GOT3 (cell line): ENCODE measurements at regions not wholly inside any gene's neighbourhood (a gene's known extent, or its start where the extent isn't known, plus 50 kb on each side); places are given as distances from the start of the nearest gene placed in this dataset.

Source experiments
- DNase-seq: peaks from one replicate; lab custom pipeline; 2025; ENCODE audit warnings: mixed read lengths; lab: John Stamatoyannopoulos, UW

DNA sequence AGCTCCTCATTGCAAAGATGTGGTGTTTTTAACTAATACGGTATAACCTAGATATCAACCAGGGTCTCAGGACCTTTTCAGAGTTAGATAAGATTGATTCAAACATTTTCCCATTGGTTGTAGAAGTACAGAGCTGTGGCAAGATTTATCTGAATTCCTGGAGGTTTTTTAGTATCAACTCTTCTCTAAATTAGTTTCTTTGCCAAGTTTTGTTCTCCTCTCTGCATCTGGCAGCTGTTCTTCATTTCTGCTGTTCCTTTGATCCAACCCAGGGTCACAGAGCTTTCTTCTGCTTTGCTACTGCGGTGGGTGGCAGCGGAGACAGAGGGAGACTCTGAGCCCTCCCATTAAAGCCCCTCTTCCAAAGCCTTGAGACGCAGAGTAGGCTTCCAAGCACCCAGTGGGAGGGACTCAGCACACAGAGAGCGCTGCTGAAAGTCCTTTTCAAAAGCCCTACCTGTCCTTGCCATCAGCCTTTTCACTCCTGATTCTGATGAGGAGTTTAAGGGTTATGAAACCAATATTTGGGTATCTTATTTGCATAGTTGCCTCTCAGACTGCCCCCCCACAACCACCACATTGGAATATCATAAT, 146.3 kb upstream of the EEPD1 start:
- no peak for DNase-seq

GRCh38 chr7:36010656-36011587, 142.1 kb upstream of the EEPD1 start:
- no peak for DNase-seq

DNA sequence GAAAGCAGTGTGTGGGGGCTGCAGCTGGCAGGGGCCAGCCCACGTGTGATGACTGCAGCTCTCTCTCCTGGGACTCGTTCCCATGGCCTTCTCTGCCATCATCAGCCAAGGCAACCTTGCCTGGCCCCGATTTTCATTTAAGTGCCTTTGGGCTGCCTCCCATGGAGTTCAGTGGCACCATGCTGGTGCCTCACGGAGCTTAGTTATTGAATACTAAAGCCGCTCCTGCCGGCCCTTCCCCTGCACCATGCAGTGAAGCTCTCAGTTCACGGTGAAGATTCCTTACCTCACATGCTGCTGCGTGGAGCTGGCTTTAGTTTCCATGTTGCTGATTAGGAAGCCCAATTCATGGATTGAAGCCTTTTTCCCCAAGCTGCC, 141.5 kb upstream of the EEPD1 start:
- DNase-seq, result no peak

- no peak for DNase-seq
Observed at GRCh38 chr7:36013246-36014014, 139.6 kb upstream of the EEPD1 start.

DNA sequence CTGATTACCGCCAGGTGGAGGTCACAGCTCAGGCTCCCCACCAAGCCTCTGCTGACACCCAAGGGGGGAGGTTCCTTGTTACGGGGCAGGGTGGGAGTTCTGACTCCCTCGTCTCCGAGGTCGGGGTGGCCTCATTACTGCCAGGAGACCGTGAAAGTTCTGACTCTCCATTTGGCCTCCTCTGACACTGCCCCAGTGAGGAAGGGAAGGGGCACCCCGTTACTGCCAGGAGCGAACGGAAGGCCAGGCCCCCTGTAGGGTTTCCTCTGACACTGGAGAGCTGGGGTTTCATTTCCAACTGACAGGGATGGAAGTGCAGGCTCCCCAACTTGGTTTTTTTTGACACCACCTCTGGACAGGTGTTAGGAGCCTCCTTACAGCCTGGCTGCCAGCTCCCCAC, 138.1 kb upstream of the EEPD1 start:
- no peak for DNase-seq

DNA sequence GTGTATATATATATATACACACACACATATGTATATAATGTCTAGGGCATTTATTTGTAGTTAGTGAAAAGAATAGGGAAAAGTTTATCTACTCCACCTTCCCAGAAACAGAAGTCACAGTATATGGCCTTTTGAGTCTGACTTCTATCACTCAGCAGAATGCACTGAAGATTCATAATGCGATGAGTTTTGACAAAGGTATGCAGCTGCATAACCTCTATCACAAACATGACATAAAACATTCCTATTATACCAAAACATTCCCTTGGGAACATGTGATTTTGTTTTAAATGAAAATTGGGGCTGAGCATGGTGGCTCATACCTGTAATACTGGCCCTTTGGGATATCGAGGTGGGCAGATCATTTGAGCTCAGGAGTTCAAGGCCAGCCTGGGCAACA, 137.3 kb upstream of the EEPD1 start:
- no peak for DNase-seq

DNA sequence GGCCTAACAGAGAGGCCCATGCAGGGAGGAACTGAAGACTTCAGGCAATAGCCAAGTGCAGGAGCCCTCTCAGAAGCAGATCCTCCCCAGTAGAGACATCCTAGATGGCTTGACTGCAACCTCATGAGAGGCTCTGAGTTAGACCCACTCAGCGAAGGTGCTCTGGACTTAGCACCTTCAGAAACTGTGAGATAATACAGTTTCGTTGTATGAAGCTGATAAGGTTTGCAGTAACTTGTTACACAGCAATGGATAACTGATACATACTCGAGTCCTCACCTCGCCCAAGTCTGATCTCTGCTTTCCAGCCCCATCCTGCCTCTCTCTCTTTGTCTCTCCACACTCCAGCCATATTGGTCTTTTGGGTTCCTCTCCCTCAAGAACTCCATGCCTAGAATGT, 136.4 kb upstream of the EEPD1 start:
- no peak for DNase-seq

GRCh38 chr7:36017111-36017510, 135.9 kb upstream of the EEPD1 start:
- no peak for DNase-seq

- no peak for DNase-seq
Observed at GRCh38 chr7:36018816-36019484, 134.1 kb upstream of the EEPD1 start.

DNA sequence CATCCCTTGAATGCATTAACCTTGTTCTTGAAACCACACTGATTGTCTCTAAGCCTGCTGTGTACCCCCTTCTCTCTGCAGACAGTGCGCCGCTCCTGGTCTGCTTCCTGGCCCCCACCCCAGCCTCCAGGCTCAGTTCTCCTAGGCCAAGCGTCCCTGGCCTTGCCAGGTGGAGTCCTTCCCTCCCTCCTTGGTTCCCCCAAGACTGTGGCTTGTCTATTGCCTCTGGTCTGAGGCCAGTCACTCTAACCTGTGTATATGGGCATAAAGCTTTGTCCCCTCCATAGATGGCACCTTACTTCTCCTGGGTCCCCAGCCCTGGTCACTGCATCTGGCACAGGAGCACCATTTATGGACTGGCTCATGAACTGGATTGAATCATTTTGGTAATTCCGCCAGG, 133.5 kb upstream of the EEPD1 start:
- no peak for DNase-seq

GRCh38 chr7:36019980-36020379, 133.1 kb upstream of the EEPD1 start:
- DNase-seq, result no peak

DNA sequence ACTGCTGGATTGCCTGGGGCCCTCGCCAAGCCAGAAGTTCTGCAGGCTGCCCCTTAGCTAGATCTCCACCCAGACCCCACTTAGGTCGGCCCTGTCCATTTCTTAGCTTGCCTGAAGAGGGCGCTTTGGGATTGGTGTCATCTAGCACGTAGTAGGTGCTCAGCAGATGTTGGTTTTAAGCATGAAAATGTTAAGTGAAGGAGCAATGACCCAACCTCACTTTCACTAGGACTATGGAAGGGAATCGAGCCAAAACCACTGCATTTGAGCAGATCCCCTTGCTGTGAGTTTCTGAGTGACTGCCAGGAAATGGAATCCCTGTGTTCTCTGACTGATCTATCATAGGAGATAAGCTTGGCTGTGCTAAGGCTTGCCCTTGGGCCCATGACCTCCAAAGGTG, 131.7 kb upstream of the EEPD1 start:
- no peak for DNase-seq

- DNase-seq, result no peak
Observed at GRCh38 chr7:36021917-36022550, 131.0 kb upstream of the EEPD1 start.

GRCh38 chr7:36023033-36023560, 130.0 kb upstream of the EEPD1 start:
- no peak for DNase-seq

DNA sequence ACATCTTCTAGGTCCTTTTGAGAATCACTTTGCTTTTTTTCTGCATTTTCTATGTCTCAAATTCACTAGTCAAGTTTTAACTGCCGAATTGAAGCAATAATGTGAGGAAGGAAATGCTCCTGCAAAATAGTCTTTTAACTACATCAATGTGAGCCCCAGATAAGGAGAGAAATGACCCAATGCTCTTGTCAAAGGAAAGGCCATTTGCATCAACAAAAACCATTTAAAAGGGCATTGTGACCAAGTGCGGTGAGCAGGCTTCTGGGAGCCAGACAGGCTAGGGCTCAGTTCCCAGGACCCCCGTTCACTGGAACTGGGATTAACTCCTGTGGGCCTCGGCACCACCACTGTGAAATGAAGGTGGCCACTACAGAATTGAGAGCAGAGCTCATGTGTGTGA, 127.9 kb upstream of the EEPD1 start:
- DNase-seq, result no peak

GRCh38 chr7:36029311-36029710, 123.7 kb upstream of the EEPD1 start:
- DNase-seq, result no peak

DNA sequence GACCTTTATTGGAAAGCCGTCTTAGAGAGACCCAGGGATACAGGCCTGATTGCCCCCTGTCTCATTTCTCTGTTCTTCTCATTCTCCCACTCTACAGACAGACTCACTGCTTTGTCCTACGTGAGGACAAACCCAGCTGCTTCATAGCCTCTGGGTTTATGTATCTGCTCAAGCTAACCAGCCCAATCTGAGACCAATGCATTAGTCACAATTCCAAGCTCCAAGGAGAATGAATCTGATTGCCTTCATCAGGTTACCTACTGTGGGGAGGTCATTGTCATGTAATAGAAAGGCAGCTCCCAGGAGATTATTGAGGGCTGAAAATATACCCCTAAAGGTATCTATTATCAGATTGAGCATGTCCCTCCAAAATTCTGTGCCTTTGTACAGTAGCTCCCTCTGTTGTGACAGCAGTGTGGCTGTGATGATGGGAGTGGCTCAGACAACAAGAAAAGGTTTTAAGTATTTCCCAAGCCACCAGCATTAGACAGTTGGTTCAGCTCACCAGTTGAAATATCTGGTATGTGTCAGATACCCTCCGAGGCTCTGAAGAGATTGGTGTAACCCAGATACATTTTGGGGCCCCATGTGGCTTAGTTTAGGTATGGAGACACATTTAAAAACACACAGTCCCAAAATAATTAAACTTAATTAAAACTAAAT, 123.1 kb upstream of the EEPD1 start:
- DNase-seq, result no peak

DNA sequence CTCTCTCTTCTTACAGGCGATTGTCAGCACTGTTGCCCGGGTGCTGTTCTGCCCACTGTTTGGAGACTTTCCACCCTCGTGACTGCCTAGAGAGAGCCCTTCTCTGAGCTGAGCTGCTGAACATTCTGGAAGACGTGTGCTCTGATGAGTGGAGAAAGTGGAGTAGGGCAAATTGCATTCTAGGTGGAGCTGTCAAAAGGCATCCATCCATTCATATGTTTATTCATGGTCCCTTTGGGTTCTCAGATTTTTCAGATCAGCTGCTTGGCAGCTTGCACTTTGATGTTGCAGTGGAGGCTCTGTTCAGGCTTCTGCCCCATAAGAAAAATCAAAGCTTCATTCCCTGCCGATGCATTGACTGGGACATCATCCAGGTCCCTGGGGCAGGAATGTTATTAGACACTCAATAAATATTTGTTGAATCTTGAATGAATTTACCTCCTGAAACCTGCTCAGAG, 120.7 kb upstream of the EEPD1 start:
- DNase-seq, result no peak

- DNase-seq, result no peak
Observed at GRCh38 chr7:36034020-36034419, 119.0 kb upstream of the EEPD1 start.

DNA sequence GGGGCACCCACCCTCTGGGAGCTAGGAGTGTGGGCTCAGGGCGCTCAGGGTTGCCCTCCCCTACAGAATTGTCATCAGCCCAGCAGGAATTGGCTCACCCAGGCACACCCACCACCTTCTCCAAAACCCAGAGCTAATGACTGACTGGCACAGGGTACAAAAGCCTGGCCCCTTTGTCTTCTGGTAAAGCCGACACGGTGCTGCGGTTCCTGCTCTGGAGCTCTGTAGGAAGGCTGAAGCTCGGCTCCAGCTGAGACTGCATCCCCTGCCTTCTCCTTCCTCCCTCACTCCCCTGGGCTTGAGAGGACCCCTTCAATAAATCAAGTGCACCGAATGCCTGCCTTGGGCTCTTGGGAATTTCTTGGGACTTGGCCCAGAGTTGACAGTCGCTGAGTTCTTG, 117.9 kb upstream of the EEPD1 start:
- DNase-seq, result no peak

GRCh38 chr7:36036590-36036989, 116.5 kb upstream of the EEPD1 start:
- DNase-seq, result no peak
